ENCODE measurements at regions not wholly inside any gene's neighbourhood (a gene's known extent, or its start where the extent isn't known, plus 50 kb on each side); places are given as distances from the start of the nearest gene placed in this dataset.
"Not testable (repeated sequence)": the region's sequence is repeated elsewhere in the genome, so short reads cannot be mapped to it uniquely, and the experiment has no call there.

- ChIA-PET POLR2A (no interaction called here), CTCF (no interaction called here)
- Mint-ChIP-seq H3K27me3 (no peaks in the 10 kb centered on the region), H3K9me3 (no peaks in the 10 kb centered on the region), H3K36me3 (ENCODE audit: low read depth) (no peaks in the 10 kb centered on the region), H3K4me1 (peaks cover 10% of the 10 kb centered on the region), H3K4me3 (no peak overlapping the region), H3K27ac (no peak overlapping the region)
- DNase-seq, result no peak
These were observed 89.3 kb downstream of the MRPL14 start for GRCh38 chr6:44037847-44038542.

GRCh38 chr6:44037276-44037675 is 90.0 kb downstream of the MRPL14 start:
- CTCF ChIA-PET; H3K4me3 Mint-ChIP-seq; H3K27ac Mint-ChIP-seq; H3K36me3 Mint-ChIP-seq (ENCODE audit: low read depth); POLR2A ChIA-PET; H3K4me1 Mint-ChIP-seq; H3K27me3 Mint-ChIP-seq; H3K9me3 Mint-ChIP-seq; DNase-seq: not testable (repeated sequence)

DNA sequence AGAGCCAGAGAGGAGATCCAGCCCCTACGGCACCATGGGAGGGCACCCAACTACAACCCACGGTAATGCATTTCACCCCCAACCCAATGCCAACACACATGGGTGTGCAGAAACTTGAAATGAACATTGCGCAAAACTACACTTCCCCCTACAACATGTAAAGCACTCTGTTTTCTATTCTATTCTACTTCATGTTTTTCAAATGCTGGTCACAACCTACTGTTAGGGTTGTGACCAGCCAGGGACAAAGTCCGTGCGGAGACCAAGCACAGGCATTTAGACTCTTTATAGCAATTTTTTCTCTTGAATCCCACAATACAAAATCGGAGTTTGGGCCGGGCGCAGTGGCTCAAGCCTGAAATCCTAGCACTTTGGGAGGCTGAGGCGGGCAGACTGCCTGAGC is 90.6 kb downstream of the MRPL14 start:
- no peak overlapping the region for H3K4me3 Mint-ChIP-seq

GRCh38 chr6:44036196-44036595 is 91.1 kb downstream of the MRPL14 start:
- no peak for DNase-seq
- CTCF ChIA-PET, result no interaction called here

More for the DNA sequence above, 90.6 kb downstream of the MRPL14 start:
- Mint-ChIP-seq H3K27me3 (no peaks in the 10 kb centered on the region), H3K4me1 (peaks cover 8% of the 10 kb centered on the region), H3K9me3 (no peaks in the 10 kb centered on the region), H3K27ac (no peak overlapping the region), H3K36me3 (ENCODE audit: low read depth) (no peaks in the 10 kb centered on the region)
- POLR2A ChIA-PET, result no interaction called here
- CTCF ChIA-PET, result no interaction called here
- DNase-seq, result no peak

DNA sequence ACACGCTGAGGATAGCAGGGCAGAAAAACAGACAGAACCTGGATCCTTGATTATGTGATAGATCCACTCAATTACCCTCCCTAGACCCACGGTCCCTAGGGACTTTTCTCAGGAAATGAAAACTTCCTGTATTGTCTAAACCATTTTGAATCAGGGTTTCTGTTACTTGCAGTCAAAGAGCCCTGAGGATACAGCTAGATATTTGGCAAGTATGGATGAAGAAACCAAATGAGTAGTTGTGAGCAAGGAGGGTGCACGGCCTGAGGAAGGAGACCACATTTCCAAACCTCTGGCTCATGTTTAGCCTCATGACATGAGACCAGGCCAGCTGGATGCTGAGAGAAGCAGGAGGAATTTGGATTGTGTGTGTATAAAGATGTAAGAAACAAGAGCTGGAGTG is 91.6 kb downstream of the MRPL14 start:
- CTCF ChIA-PET, result no interaction called here

More at GRCh38 chr6:44036196-44036595, 91.1 kb downstream of the MRPL14 start:
- H3K4me3 Mint-ChIP-seq, result no peak overlapping the region
- no peaks in the 10 kb centered on the region for H3K9me3 Mint-ChIP-seq
- no peaks in the 10 kb centered on the region for H3K27me3 Mint-ChIP-seq
- peaks cover 4% of the 10 kb centered on the region for H3K4me1 Mint-ChIP-seq
- H3K27ac Mint-ChIP-seq, result no peak overlapping the region
- H3K36me3 Mint-ChIP-seq (ENCODE audit: low read depth), result no peaks in the 10 kb centered on the region
- POLR2A ChIA-PET, result no interaction called here

GRCh38 chr6:44034931-44035345 is 92.3 kb downstream of the MRPL14 start:
- Mint-ChIP-seq H3K4me1 (peaks cover 3% of the 10 kb centered on the region), H3K27ac (no peak overlapping the region), H3K9me3 (no peaks in the 10 kb centered on the region), H3K27me3 (peaks cover 4% of the 10 kb centered on the region), H3K36me3 (ENCODE audit: low read depth) (no peaks in the 10 kb centered on the region), H3K4me3 (no peak overlapping the region)
- no peak for DNase-seq
- CTCF ChIA-PET, result no interaction called here
- POLR2A ChIA-PET, result no interaction called here

More for the DNA sequence above, 91.6 kb downstream of the MRPL14 start:
- Mint-ChIP-seq H3K27me3 (no peaks in the 10 kb centered on the region), H3K27ac (no peak overlapping the region), H3K9me3 (no peaks in the 10 kb centered on the region), H3K36me3 (ENCODE audit: low read depth) (no peaks in the 10 kb centered on the region), H3K4me3 (no peak overlapping the region), H3K4me1 (peaks cover 3% of the 10 kb centered on the region)
- no peak for DNase-seq
- POLR2A ChIA-PET, result no interaction called here

DNA sequence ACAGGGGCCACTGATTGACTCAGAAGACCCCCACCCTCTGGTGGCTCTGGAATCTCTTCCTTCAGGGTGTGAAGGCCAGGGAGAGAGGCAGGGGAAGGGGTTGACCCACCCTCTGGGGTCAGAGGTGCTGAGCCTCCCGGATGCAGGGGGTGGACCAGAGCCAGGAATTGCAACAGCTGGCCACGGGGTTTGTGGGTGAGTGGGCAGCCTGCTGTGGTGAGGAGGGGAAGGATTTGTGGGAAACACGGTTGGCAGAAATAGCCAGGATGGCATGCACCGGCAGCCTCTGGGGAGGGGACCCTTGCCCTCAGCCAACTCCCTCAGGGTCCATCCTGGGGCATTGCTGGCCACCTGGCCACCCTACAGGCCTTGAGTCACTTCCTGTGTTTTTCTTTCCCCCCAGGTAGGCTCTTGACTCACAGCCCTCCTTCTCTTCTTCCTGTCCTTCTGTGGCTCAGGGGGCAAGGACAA is 92.8 kb downstream of the MRPL14 start:
- Mint-ChIP-seq H3K27me3 (peaks cover 6% of the 10 kb centered on the region), H3K4me3 (no peak overlapping the region), H3K27ac (no peak overlapping the region), H3K4me1 (peaks cover 3% of the 10 kb centered on the region), H3K9me3 (no peaks in the 10 kb centered on the region), H3K36me3 (ENCODE audit: low read depth) (no peaks in the 10 kb centered on the region)
- ChIA-PET POLR2A (no interaction called here), CTCF (no interaction called here)
- DNase-seq, result no peak

DNA sequence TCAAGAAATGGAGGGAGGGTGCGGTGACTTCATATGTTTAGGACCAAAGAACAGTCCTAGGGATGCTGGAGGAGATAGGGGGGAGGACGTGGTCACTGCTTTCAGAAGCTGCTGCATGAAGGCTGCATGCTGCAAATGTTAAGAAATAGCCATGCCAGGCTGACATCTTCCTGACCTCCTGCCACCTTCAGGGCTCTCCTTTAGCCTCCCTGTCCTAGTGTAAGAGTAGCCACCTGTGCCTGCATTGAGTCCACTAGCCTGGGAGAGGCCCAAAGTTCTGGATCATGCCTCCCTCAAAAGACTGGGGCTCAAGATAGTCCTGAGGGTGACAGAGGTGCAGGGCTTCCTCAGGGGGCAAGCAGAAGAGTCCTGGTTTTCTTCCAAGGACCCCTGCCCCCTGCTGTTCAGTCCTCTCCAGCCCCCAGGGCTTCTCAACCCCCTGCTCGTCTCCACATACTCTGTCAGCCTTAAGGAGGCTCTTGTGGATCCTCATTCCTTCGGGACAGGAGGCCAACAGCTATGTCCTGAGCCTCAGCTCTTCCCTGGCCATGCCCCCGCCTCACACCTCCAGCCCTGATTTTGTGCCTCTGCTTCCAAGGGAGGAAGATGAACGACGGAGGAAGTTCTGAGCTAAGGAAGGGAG is 96.3 kb downstream of the MRPL14 start:
- Mint-ChIP-seq H3K27ac (no peak overlapping the region), H3K36me3 (ENCODE audit: low read depth) (no peaks in the 10 kb centered on the region), H3K4me1 (peaks cover 3% of the 10 kb centered on the region), H3K27me3 (peaks cover 21% of the 10 kb centered on the region), H3K9me3 (no peaks in the 10 kb centered on the region), H3K4me3 (no peak overlapping the region)
- CTCF ChIA-PET, result no interaction called here
- no peak for DNase-seq
- POLR2A ChIA-PET, result no interaction called here

GRCh38 chr6:44029444-44030185 is 97.6 kb downstream of the MRPL14 start:
- Mint-ChIP-seq H3K4me3 (no peak overlapping the region), H3K27ac (no peak overlapping the region), H3K4me1 (no peaks in the 10 kb centered on the region), H3K27me3 (peaks cover 21% of the 10 kb centered on the region), H3K36me3 (ENCODE audit: low read depth) (no peaks in the 10 kb centered on the region), H3K9me3 (no peaks in the 10 kb centered on the region)
- ChIA-PET CTCF (no interaction called here), POLR2A (no interaction called here)
- DNase-seq, result no peak

DNA sequence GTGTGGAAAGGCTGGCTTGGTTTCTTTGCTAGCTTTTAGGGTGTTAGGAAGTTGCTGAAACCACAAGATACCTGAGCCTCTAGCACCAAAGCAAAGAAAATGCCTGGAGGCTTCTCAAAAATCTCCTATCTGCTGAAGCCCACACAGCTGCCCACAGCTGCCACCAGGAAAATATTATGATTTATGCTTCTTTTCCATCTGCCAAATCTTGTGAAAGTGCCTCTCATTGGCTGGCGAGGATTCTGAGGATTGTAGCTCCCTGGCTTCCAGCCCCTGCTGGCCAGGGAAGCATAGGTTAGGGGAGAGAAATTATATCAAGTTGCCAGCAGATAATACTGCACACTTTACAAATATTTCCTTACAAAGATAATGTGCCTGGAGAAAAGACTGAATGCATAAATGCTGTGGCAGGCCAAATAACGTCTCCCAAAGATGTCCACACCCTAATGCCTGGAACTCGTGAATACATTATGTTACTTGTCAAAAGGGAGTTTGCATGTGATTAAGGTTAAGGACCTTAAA is 98.4 kb downstream of the MRPL14 start:
- Mint-ChIP-seq H3K27me3 (peaks cover 21% of the 10 kb centered on the region), H3K4me3 (no peak overlapping the region), H3K36me3 (ENCODE audit: low read depth) (no peaks in the 10 kb centered on the region), H3K27ac (no peak overlapping the region), H3K4me1 (no peaks in the 10 kb centered on the region), H3K9me3 (no peaks in the 10 kb centered on the region)
- CTCF ChIA-PET, result interaction anchor here (0.7 to 2.0 kb wide), 2 partner anchors 19 to 45 kb away, joined by 3 to 5 read pairs; no protein-coding TSS in a partner anchor
- POLR2A ChIA-PET, result no interaction called here
- no peak for DNase-seq

- no peaks in the 10 kb centered on the region for H3K36me3 Mint-ChIP-seq (ENCODE audit: low read depth)
- DNase-seq, result no peak
- H3K27me3 Mint-ChIP-seq, result peaks cover 25% of the 10 kb centered on the region
- no peak overlapping the region for H3K4me3 Mint-ChIP-seq
- ChIA-PET CTCF (no interaction called here), POLR2A (no interaction called here)
- H3K4me1 Mint-ChIP-seq, result no peaks in the 10 kb centered on the region
- H3K9me3 Mint-ChIP-seq, result no peaks in the 10 kb centered on the region
- no peak overlapping the region for H3K27ac Mint-ChIP-seq
These were observed 102.0 kb downstream of the MRPL14 start for GRCh38 chr6:44025226-44025625.

GRCh38 chr6:44024574-44025219 is 102.6 kb downstream of the MRPL14 start:
- H3K9me3 Mint-ChIP-seq, result no peaks in the 10 kb centered on the region
- H3K27me3 Mint-ChIP-seq, result peaks cover 21% of the 10 kb centered on the region
- ChIA-PET POLR2A (no interaction called here), CTCF (no interaction called here)
- H3K4me1 Mint-ChIP-seq, result no peaks in the 10 kb centered on the region
- no peak for DNase-seq
- H3K4me3 Mint-ChIP-seq, result no peak overlapping the region
- no peaks in the 10 kb centered on the region for H3K36me3 Mint-ChIP-seq (ENCODE audit: low read depth)
- H3K27ac Mint-ChIP-seq, result no peak overlapping the region

Measured in activated CD4-positive, alpha-beta memory T cell treated with anti-CD3 and anti-CD28 coated beads, Interleukin-2, amount 10 ng/mL, durations not matched to agents 7 days and 5 days (primary cell).